C4-2B (cell line): ENCODE measurements at regions not wholly inside any gene's neighbourhood (a gene's known extent, or its start where the extent isn't known, plus 50 kb on each side); places are given as distances from the start of the nearest gene placed in this dataset.

Experiments used
- H3K27ac ChIP-seq: fragments of 450-650 bp; 2 replicates; pipeline ENCODE4 v1.5.1; 2017
- ZFX ChIP-seq: fragments of 450-650 bp; IDR thresholded peaks from 2 replicates; pipeline ENCODE4 v1.6.1; 2017
- TF ChIP-seq, protein P1 (sequence below): fragments of 450-650 bp; conservative IDR thresholded peaks from 2 replicates; pipeline ENCODE4 v1.5.1; 2017; ENCODE audit warnings: mild to moderate bottlenecking

DNA sequence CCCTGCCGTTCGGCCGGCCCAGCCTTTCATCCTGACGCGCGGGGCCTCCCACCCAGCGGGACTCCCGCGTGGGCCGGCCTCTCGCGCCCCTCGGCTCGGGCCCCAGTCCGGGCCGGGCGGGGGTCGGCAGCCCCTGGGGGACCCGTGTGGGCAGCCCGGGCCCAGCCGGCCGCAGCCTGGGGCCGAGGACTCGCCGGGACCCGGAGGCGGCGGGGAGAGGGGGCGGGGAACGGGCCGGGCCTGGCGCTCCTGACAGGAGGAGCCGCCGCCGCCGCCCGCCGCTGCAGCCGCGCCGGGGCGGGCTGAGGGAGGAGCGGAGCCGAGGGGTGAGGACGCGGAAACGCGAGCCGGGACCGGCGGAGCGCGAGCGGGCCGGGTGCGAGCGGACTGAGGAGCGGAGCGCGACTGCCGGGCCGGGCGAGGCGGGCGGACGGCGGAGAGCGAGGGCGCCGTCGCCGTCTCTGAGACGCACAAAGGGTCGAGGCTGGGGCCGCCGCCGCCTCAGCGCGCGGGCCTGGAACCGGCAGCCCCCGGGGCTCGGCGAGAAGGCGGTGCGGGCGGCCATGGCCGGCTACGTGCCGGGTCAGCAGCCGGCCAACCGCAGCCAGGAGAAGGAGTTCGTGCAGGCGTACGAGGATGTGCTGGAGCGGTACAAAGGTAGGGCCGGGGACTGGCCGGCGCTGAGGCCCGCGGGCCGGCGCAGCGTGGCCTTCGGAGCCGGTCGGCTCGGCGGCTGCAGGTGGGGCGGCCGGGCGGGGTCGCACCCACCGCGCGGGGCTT lies 79.1 kb downstream of the NDUFS5 start:
- peak overlapping the region; percentile 75 for H3K27ac ChIP-seq
- TF ChIP-seq, protein P1, sequence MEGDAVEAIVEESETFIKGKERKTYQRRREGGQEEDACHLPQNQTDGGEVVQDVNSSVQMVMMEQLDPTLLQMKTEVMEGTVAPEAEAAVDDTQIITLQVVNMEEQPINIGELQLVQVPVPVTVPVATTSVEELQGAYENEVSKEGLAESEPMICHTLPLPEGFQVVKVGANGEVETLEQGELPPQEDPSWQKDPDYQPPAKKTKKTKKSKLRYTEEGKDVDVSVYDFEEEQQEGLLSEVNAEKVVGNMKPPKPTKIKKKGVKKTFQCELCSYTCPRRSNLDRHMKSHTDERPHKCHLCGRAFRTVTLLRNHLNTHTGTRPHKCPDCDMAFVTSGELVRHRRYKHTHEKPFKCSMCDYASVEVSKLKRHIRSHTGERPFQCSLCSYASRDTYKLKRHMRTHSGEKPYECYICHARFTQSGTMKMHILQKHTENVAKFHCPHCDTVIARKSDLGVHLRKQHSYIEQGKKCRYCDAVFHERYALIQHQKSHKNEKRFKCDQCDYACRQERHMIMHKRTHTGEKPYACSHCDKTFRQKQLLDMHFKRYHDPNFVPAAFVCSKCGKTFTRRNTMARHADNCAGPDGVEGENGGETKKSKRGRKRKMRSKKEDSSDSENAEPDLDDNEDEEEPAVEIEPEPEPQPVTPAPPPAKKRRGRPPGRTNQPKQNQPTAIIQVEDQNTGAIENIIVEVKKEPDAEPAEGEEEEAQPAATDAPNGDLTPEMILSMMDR, result no peak
- peak; percentile 90 for TF ChIP-seq ZFX

DNA sequence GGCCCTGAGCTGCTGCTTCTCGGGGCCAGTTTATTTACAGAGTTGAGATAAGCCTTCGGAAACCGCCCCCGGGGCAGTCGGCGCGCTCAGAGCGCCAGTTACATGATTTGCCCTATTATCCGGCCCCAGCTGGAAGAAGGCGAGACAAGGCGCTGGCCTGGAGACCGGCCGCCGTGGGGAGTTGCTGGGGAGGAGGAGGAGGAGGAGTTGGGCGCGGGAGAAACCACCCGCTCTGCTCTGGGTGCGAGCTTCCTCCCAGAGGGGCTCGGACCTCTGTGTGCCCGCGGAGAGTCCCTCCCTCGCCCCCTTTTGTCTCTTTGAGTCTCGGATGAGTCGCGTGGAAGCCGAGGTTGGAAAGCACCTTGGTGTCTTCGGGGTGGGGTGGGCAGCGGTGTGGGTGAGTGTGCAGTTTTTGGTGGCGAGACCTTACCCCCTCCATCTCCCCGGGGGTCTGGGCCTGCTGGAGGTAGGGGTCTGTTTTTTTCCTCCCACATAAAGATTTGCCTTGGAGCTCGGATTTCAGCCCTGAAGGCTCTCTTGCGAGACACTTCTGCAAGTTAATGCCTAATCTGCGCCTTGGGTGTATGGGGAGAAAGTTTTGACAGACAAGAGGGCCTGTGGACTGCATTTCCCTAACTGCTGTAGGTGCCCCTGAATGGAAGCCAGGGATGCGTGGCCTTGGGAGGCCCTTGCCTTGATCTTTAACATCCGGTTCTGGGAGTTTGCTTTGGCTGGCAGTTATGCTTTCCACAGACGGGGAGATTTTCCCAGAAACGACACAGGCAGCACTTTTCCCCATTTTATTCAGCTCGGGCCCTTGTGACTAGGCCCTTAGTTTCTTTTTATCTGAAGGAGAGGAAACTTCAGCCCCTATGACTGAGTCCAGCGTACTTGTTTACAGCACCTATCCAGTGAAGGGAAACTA lies 80.0 kb downstream of the NDUFS5 start:
- peak; percentile 65; the same call in 1 of the 2 replicates for TF ChIP-seq ZFX
- TF ChIP-seq, protein P1, result no peak
- peak overlapping the region; percentile 75 for H3K27ac ChIP-seq

GRCh38 chr1:39106801-39107327 lies 80.7 kb downstream of the NDUFS5 start:
- no peak for TF ChIP-seq ZFX
- TF ChIP-seq, protein P1, result no peak
- H3K27ac ChIP-seq, result peak overlapping the region; percentile 75; the same call in 1 of the 2 replicates

DNA sequence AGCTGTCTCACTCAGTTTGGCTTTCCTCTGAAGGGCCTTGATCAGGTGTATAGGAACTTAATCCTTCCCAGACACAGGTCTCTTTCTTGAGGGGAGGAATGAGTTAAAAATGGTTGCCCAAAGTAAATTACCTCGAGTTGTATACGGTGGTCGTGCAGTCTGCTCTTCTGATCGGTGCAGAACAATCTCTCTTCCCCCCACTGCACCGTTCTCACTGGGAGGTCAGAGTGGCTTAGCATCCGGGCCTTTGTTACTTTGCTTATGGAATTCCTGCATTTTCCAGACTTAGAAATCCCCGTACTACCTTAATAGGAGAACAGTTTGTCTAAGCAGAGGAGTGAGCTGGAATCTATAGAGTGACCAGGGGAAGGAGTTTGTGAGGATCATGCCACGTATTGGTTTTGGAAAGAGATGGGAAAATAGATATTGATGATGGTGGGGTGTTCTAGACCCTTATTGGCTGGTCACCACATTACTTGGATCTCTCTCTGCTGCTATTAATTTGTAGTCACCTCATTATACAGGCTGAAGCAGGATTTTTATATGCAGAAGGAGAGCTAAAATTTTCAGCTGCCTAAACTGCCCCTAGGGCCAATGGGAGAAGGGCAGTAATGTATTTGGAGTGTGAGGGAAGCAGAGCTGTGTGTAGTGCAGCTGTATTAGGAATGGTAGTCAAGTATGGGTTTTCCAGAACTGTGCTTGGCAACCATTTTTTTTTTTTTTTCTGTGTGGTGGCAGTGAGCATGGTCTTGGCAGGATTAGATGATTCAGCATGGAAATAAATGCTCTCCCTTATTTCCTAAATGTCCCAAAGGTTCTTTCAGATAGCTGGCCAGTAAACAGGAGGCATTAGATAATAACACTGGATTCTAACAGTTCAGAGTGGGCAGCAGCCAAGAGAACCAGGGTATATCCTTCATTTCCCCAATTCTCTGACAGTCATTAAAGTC lies 81.5 kb downstream of the NDUFS5 start:
- peak overlapping the region; percentile 75; the same call in 1 of the 2 replicates for H3K27ac ChIP-seq
- TF ChIP-seq, protein P1, result no peak
- no peak for TF ChIP-seq ZFX

DNA sequence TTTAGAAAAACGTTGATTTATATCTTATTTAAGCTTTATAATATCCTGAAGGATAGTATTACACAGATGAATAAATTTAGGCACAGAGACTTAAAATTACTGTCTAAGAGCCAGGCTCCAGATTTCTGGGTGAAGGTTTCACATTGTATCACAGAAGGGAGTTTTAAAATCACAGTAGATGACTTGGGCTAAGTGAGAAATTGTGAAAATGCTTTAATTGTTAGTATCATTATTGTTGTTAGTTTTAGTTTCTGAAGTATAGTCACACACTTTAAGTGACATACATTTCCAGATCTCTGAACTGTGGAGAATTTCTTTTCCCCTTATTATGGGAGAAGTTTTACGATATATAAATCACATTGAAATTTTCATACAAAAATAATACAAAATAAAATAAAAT lies 83.5 kb downstream of the NDUFS5 start:
- H3K27ac ChIP-seq, result no peak overlapping the region
- no peak for TF ChIP-seq ZFX
- TF ChIP-seq, protein P1, result no peak

GRCh38 chr1:39110325-39110851 lies 84.2 kb downstream of the NDUFS5 start:
- no peak overlapping the region for H3K27ac ChIP-seq
- TF ChIP-seq ZFX, result no peak
- TF ChIP-seq, protein P1, result no peak
